Activated T-helper 2 cell treated with anti-CD3 and anti-CD28 coated beads, Interferon-gamma antibody, Interleukin-2, Interleukin-4, amounts not matched to agents 10 μg/mL and 5 μg/mL and 100 μg/mL, durations not matched to agents 14 hours and 24 hours and 36 hours (primary cell): ENCODE measurements at regions not wholly inside any gene's neighbourhood (a gene's known extent, or its start where the extent isn't known, plus 50 kb on each side); places are given as distances from the start of the nearest gene placed in this dataset.

Source experiments
- DNase-seq: peaks from one replicate; pipeline ENCODE4 v3.0.0; 2021; ENCODE audit warnings: low spot score
- H3K27ac Mint-ChIP-seq: one replicate; pipeline ENCODE4 v1.8.0; 2021; ENCODE audit warnings: mixed read lengths
- H3K27me3 Mint-ChIP-seq: one replicate; pipeline ENCODE4 v1.8.0; 2021; ENCODE audit warnings: low read depth, mixed read lengths
- H3K36me3 Mint-ChIP-seq: one replicate; pipeline ENCODE4 v1.8.0; 2021; ENCODE audit warnings: low read depth, mixed read lengths
- H3K4me1 Mint-ChIP-seq: one replicate; pipeline ENCODE4 v1.8.0; 2021; ENCODE audit warnings: low read depth, mixed read lengths
- H3K4me3 Mint-ChIP-seq: one replicate; pipeline ENCODE4 v1.8.0; 2021; ENCODE audit warnings: low read depth, mild to moderate bottlenecking, moderate library complexity, mixed read lengths
- H3K9me3 Mint-ChIP-seq: one replicate; pipeline ENCODE4 v1.8.0; 2021; ENCODE audit warnings: mixed read lengths
- intact Hi-C: fragments of 100-400 bp; cut with micrococcal nuclease; formaldehyde crosslinking; loops from one replicate; pipeline ENCODE4 v1.15.1; 2023

- intact Hi-C loops = no loop called here
- no peak for DNase-seq
- Mint-ChIP-seq H3K27ac (no peak overlapping the region), H3K36me3 (no peaks in the 10 kb centered on the region), H3K27me3 (peaks cover 24% of the 10 kb centered on the region), H3K9me3 (no peaks in the 10 kb centered on the region), H3K4me1 (no peaks in the 10 kb centered on the region), H3K4me3 (no peak overlapping the region)
Observed at GRCh38 chr5:74112372-74113195, 486.6 kb downstream of the ARHGEF28 start.

- intact Hi-C loops = no loop called here
- H3K27me3 Mint-ChIP-seq = peaks cover 26% of the 10 kb centered on the region
- no peaks in the 10 kb centered on the region for H3K9me3 Mint-ChIP-seq
- no peak overlapping the region for H3K4me3 Mint-ChIP-seq
- H3K27ac Mint-ChIP-seq = no peak overlapping the region
- H3K4me1 Mint-ChIP-seq = no peaks in the 10 kb centered on the region
- no peak for DNase-seq
- H3K36me3 Mint-ChIP-seq = no peaks in the 10 kb centered on the region
Observed at GRCh38 chr5:74111764-74112163, 485.8 kb downstream of the ARHGEF28 start.

- peaks cover 23% of the 10 kb centered on the region for H3K27me3 Mint-ChIP-seq
- H3K27ac Mint-ChIP-seq = no peak overlapping the region
- H3K4me1 Mint-ChIP-seq = no peaks in the 10 kb centered on the region
- no peaks in the 10 kb centered on the region for H3K36me3 Mint-ChIP-seq
- no peak overlapping the region for H3K4me3 Mint-ChIP-seq
- DNase-seq = no peak
- intact Hi-C loops = no loop called here
- no peaks in the 10 kb centered on the region for H3K9me3 Mint-ChIP-seq
Observed at GRCh38 chr5:74109344-74109743, 483.3 kb downstream of the ARHGEF28 start.

GRCh38 chr5:74107899-74108298 lies 481.9 kb downstream of the ARHGEF28 start:
- Mint-ChIP-seq H3K4me1 (no peaks in the 10 kb centered on the region), H3K4me3 (no peak overlapping the region), H3K27me3 (peaks cover 17% of the 10 kb centered on the region), H3K36me3 (no peaks in the 10 kb centered on the region), H3K27ac (no peak overlapping the region), H3K9me3 (no peaks in the 10 kb centered on the region)
- DNase-seq = no peak
- intact Hi-C loops = no loop called here

- Mint-ChIP-seq H3K4me3 (no peak overlapping the region), H3K27ac (no peak overlapping the region), H3K9me3 (no peaks in the 10 kb centered on the region), H3K36me3 (no peaks in the 10 kb centered on the region), H3K27me3 (peaks cover 10% of the 10 kb centered on the region), H3K4me1 (no peaks in the 10 kb centered on the region)
- DNase-seq = no peak
- intact Hi-C loops = no loop called here
Observed at GRCh38 chr5:74105126-74105780, 479.3 kb downstream of the ARHGEF28 start.

DNA sequence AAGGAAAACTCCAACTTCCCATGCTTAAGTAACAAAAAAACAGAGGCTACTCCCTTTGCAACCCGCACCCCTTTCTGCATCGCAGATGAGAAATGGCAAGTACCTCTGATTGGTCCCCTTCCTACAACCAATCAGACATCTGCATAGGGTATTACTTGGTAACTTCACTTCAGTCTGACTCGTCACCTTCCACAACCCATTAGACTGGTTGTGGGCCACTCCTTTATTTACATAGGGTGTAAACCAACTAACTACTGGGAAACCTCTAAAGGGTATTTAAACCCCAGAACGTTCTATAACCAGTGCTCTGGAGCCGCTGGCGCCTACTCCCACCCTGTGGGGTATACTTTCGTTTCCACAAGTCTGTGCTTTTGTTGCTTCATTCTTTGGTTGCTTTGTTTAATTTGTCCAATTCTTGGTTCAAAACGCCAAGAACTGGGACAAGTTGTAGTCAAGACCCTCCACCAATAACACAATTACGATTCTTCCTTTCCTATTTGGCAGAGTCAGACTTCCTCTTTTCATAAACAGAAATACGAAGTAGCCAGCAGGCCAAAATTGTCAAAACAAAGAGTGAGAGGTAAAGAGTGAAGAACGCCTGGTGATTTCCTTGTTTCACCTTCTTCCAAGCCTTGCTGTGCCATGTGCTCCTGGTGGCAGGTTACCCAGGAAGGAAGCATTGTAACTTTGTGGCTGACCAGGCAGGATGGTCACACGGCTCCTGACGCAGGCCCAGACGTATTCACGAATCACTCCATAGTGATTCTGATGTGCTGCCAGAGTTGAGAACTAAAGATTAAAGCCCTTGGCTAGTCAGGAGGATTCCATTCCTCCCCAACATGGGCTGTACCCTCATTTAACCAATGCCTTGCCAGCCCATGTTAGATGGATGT lies 477.4 kb downstream of the ARHGEF28 start:
- DNase-seq = no peak
- Mint-ChIP-seq H3K27ac (no peak overlapping the region), H3K27me3 (peaks cover 5% of the 10 kb centered on the region), H3K36me3 (no peaks in the 10 kb centered on the region), H3K9me3 (peaks cover 10% of the 10 kb centered on the region), H3K4me1 (no peaks in the 10 kb centered on the region), H3K4me3 (no peak overlapping the region)
- intact Hi-C loops = no loop called here

DNA sequence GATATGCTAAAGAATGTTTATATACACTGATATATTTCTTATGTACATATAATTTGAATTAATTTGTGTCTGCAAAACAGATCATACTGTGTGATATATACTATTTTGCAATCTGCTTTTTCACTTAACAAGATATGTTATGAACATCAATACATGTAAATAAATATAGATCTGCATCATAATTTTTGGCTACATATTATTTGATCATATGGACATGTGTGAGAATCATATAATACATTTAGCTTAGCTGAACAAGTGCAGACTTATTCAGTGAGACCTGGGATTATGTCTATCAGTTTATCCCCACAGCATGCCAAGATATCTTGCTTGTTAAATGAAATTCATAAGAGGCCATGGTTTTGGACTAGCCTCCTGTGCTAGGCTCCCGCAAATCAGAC lies 474.3 kb downstream of the ARHGEF28 start:
- intact Hi-C loops = no loop called here
- Mint-ChIP-seq H3K27me3 (peaks cover 2% of the 10 kb centered on the region), H3K4me1 (no peaks in the 10 kb centered on the region), H3K27ac (no peak overlapping the region), H3K9me3 (peaks cover 11% of the 10 kb centered on the region), H3K36me3 (no peaks in the 10 kb centered on the region), H3K4me3 (no peak overlapping the region)
- DNase-seq = no peak

GRCh38 chr5:74099538-74100267 lies 473.7 kb downstream of the ARHGEF28 start:
- intact Hi-C loops = no loop called here
- H3K4me3 Mint-ChIP-seq = no peak overlapping the region
- H3K9me3 Mint-ChIP-seq = peaks cover 11% of the 10 kb centered on the region
- H3K27ac Mint-ChIP-seq = no peak overlapping the region
- no peak for DNase-seq
- H3K27me3 Mint-ChIP-seq = peaks cover 2% of the 10 kb centered on the region
- H3K4me1 Mint-ChIP-seq = no peaks in the 10 kb centered on the region
- H3K36me3 Mint-ChIP-seq = no peaks in the 10 kb centered on the region

GRCh38 chr5:74098941-74099340 lies 472.9 kb downstream of the ARHGEF28 start:
- no peak for DNase-seq
- Mint-ChIP-seq H3K27me3 (no peaks in the 10 kb centered on the region), H3K4me3 (no peak overlapping the region), H3K36me3 (no peaks in the 10 kb centered on the region), H3K4me1 (no peaks in the 10 kb centered on the region), H3K27ac (no peak overlapping the region), H3K9me3 (peaks cover 11% of the 10 kb centered on the region)
- intact Hi-C loops = no loop called here

DNA sequence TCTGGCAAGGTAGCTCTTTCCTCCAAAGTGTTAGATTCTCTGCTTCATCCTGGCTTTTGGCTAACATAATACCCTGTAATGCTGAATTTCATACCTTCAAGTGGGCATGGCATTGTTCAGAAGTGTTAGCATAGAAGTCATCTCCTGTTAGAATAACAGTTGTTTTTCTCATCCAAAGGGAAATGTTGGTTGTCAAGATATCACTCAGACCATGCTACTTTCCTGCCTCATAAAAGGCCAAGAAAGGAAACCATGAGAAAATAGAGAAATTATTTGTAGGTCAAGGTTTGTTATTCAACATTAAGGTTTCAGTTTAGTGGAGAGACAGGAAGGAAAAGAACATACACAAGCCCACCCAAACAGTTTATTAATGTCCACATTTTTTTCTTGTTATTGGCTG lies 472.5 kb downstream of the ARHGEF28 start:
- H3K27ac Mint-ChIP-seq = no peak overlapping the region
- no peak overlapping the region for H3K4me3 Mint-ChIP-seq
- intact Hi-C loops = no loop called here
- H3K27me3 Mint-ChIP-seq = peaks cover 2% of the 10 kb centered on the region
- no peaks in the 10 kb centered on the region for H3K4me1 Mint-ChIP-seq
- no peak for DNase-seq
- peaks cover 11% of the 10 kb centered on the region for H3K9me3 Mint-ChIP-seq
- H3K36me3 Mint-ChIP-seq = no peaks in the 10 kb centered on the region

- Mint-ChIP-seq H3K4me1 (no peaks in the 10 kb centered on the region), H3K36me3 (no peaks in the 10 kb centered on the region), H3K27ac (no peak overlapping the region), H3K27me3 (peaks cover 4% of the 10 kb centered on the region), H3K9me3 (peaks cover 11% of the 10 kb centered on the region), H3K4me3 (no peak overlapping the region)
- intact Hi-C loops = no loop called here
- DNase-seq = no peak
Observed at GRCh38 chr5:74096325-74096724, 470.3 kb downstream of the ARHGEF28 start.

DNA sequence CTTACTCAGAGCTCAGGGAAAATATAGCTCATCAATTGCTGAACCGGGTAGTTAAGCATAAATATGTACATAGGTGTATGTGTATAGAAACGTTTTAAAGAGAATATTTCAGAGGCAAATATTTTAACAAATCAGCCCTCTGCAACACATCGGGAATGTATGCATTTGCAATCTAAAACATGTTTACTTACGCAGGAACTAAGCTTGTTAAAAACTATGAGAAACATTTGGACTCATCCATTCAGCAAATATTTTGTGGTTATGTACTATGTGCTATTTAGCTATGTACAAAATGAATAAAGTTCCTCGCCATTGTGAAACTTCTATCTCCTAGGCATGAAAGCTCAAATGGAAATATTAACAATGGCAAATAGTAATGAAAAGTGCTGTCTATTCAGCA lies 469.9 kb downstream of the ARHGEF28 start:
- no peak for DNase-seq
- H3K36me3 Mint-ChIP-seq = no peaks in the 10 kb centered on the region
- no peaks in the 10 kb centered on the region for H3K4me1 Mint-ChIP-seq
- intact Hi-C loops = no loop called here
- H3K27ac Mint-ChIP-seq = no peak overlapping the region
- peaks cover 11% of the 10 kb centered on the region for H3K9me3 Mint-ChIP-seq
- no peak overlapping the region for H3K4me3 Mint-ChIP-seq
- peaks cover 4% of the 10 kb centered on the region for H3K27me3 Mint-ChIP-seq
